ENCODE measurements at regions not wholly inside any gene's neighbourhood (a gene's known extent, or its start where the extent isn't known, plus 50 kb on each side); places are given as distances from the start of the nearest gene placed in this dataset.
A peak's percentile ranks its signal among the peaks of the same experiment; 100 is the strongest.

DNA sequence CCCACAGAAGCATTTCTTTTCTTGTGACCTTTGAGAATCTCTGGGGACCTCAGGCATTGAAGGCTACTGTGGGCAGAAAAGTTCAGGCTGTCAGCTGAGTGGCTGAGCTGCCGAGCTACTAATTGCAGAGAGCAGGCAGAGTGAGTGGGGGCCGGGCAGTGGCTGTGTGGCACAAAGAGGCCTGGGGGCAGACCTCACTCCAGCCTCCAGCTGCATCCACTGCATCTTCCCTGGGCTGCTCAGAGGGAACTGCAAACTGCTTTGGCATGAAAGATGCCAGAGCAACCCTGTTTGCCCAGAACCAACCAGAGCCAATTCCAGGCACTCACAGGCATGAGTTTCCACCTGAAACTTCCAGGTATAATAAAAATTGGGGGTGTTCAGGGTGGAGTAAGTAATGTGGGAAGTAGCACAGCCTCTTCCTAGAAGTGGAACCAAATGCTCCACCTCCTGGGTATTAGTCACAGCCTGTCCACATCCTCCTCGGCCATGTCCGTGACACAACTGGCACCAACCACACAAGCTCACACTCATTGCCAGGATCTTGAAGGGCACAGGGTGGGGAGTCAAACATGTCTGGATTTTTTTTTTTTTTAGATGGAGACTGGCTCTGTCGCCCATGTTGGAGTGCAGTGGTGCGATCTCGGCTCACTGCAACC lies 548.9 kb downstream of the BNC2 start:
- Histone ChIP-seq H3K9me3 (no peaks in the 10 kb centered on the region), H3K9ac (no peak overlapping the region), H3K4me3 (ENCODE audit: low read depth in 2 of 2, low read length in 1 of 2) (no peak overlapping the region), H3K27me3 (ENCODE audit: insufficient read depth) (no peaks in the 10 kb centered on the region), H4K20me1 (ENCODE audit: insufficient read depth) (no peaks in the 10 kb centered on the region), H3F3A (replicated peaks; ENCODE audit: insufficient read depth) (no peaks in the 10 kb centered on the region), H3K4me2 (no peak overlapping the region), H3K9me2 (no peaks in the 10 kb centered on the region), H3K36me3 (replicated peaks in 1 of 2; ENCODE audit: control insufficient read depth in 1 of 2, insufficient read depth in 2 of 2, low read length in 1 of 2) (no peaks in the 10 kb centered on the region), H3K79me2 (ENCODE audit: insufficient read depth) (no peaks in the 10 kb centered on the region), H3K4me1 (ENCODE audit: control insufficient read depth in 1 of 2, insufficient read depth in 2 of 2, low read depth in 1 of 2, low read length in 1 of 2) (peaks cover 0 to 6% of the 10 kb centered on the region in 2 experiments; a peak in 1 of 4 replicates), H3K27ac (ENCODE audit: low read depth in 2 of 2, low read length in 1 of 2) (0 out of 4 replicates have a peak overlapping the region, but pooled peaks of 1 of the 2 experiments have one; percentile 11), H2AFZ (ENCODE audit: low read depth) (peak overlapping the region; percentile 69)
- peak; percentile 43 for DNase-seq
- TF ChIP-seq NFIC (IDR thresholded peaks at IDR 0.05; ENCODE audit: borderline replicate concordance) = no peak
- TF ChIP-seq POLR2AphosphoS5 (IDR thresholded peaks at IDR 0.05; ENCODE audit: low read depth, low read length) = no peak
- no peak for TF ChIP-seq EP300 (IDR thresholded peaks at IDR 0.05; ENCODE audit: borderline replicate concordance in 1 of 2, low read depth in 1 of 2, low read length in 1 of 2)
- TF ChIP-seq TAF1 (IDR thresholded peaks at IDR 0.05; ENCODE audit: borderline replicate concordance, low read depth, low read length) = no peak
- TF ChIP-seq, protein P1, sequence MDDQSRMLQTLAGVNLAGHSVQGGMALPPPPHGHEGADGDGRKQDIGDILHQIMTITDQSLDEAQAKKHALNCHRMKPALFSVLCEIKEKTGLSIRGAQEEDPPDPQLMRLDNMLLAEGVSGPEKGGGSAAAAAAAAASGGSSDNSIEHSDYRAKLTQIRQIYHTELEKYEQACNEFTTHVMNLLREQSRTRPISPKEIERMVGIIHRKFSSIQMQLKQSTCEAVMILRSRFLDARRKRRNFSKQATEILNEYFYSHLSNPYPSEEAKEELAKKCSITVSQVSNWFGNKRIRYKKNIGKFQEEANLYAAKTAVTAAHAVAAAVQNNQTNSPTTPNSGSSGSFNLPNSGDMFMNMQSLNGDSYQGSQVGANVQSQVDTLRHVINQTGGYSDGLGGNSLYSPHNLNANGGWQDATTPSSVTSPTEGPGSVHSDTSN (IDR thresholded peaks at IDR 0.05) = no peak
- no peak for TF ChIP-seq GABPA (IDR thresholded peaks at IDR 0.05; ENCODE audit: low read depth)
- no peak for TF ChIP-seq JUND (IDR thresholded peaks at IDR 0.05)
- TF ChIP-seq NRF1 (IDR thresholded peaks at IDR 0.05; ENCODE audit: low read depth, low read length) = no peak
- no peak for TF ChIP-seq SIN3A (IDR thresholded peaks at IDR 0.05; ENCODE audit: borderline replicate concordance, low read depth, low read length)
- TF ChIP-seq, protein P2, sequence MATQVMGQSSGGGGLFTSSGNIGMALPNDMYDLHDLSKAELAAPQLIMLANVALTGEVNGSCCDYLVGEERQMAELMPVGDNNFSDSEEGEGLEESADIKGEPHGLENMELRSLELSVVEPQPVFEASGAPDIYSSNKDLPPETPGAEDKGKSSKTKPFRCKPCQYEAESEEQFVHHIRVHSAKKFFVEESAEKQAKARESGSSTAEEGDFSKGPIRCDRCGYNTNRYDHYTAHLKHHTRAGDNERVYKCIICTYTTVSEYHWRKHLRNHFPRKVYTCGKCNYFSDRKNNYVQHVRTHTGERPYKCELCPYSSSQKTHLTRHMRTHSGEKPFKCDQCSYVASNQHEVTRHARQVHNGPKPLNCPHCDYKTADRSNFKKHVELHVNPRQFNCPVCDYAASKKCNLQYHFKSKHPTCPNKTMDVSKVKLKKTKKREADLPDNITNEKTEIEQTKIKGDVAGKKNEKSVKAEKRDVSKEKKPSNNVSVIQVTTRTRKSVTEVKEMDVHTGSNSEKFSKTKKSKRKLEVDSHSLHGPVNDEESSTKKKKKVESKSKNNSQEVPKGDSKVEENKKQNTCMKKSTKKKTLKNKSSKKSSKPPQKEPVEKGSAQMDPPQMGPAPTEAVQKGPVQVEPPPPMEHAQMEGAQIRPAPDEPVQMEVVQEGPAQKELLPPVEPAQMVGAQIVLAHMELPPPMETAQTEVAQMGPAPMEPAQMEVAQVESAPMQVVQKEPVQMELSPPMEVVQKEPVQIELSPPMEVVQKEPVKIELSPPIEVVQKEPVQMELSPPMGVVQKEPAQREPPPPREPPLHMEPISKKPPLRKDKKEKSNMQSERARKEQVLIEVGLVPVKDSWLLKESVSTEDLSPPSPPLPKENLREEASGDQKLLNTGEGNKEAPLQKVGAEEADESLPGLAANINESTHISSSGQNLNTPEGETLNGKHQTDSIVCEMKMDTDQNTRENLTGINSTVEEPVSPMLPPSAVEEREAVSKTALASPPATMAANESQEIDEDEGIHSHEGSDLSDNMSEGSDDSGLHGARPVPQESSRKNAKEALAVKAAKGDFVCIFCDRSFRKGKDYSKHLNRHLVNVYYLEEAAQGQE (IDR thresholded peaks at IDR 0.05; ENCODE audit: low read depth, low read length) = no peak
- TF ChIP-seq ELF1 (IDR thresholded peaks at IDR 0.05) = no peak
- TF ChIP-seq TCF12 (IDR thresholded peaks at IDR 0.05) = no peak
- no peak for TF ChIP-seq GATA2 (CRISPR knock-in tag; IDR thresholded peaks at IDR 0.05)
- no peak for TF ChIP-seq FOXJ3 (CRISPR knock-in tag; IDR thresholded peaks at IDR 0.05)
- no peak for TF ChIP-seq MXI1 (IDR thresholded peaks at IDR 0.05; ENCODE audit: low read depth, low read length)
- TF ChIP-seq SMC3 (IDR thresholded peaks at IDR 0.05; ENCODE audit: low read depth, low read length) = no peak
- TF ChIP-seq FOXM1 (IDR thresholded peaks at IDR 0.05; ENCODE audit: low read depth) = no peak
- TF ChIP-seq YY1 (IDR thresholded peaks at IDR 0.05; ENCODE audit: low read depth) = no peak
- TF ChIP-seq, protein P3, sequence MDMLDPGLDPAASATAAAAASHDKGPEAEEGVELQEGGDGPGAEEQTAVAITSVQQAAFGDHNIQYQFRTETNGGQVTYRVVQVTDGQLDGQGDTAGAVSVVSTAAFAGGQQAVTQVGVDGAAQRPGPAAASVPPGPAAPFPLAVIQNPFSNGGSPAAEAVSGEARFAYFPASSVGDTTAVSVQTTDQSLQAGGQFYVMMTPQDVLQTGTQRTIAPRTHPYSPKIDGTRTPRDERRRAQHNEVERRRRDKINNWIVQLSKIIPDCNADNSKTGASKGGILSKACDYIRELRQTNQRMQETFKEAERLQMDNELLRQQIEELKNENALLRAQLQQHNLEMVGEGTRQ (IDR thresholded peaks at IDR 0.05; ENCODE audit: borderline replicate concordance, low read depth, low read length) = no peak
- 70% methylated on average over 7 of the region's 7 CpGs for WGBS (ENCODE audit: low lambda C conversion rate)
- ChIA-PET POLR2A (interaction anchor here (1.1 kb wide), 1 partner anchor 12 kb away, joined by 3 read pairs; no protein-coding TSS in a partner anchor), CTCF (no interaction called here)

Data from SK-N-SH (cell line).